Activated CD4-positive, alpha-beta T cell treated with anti-CD3 and anti-CD28 coated beads, Interleukin-10, Interleukin-2, amounts not matched to agents 100 ng/mL and 50 ng/mL, durations not matched to agents 16 hours and 8 hours (primary cell): ENCODE measurements at regions not wholly inside any gene's neighbourhood (a gene's known extent, or its start where the extent isn't known, plus 50 kb on each side); places are given as distances from the start of the nearest gene placed in this dataset.
"Not testable (repeated sequence)": the region's sequence is repeated elsewhere in the genome, so short reads cannot be mapped to it uniquely, and the experiment has no call there.

ENCODE experiments used
- DNase-seq: peaks from one replicate; pipeline ENCODE4 v3.0.0-alpha.2; 2020

DNA sequence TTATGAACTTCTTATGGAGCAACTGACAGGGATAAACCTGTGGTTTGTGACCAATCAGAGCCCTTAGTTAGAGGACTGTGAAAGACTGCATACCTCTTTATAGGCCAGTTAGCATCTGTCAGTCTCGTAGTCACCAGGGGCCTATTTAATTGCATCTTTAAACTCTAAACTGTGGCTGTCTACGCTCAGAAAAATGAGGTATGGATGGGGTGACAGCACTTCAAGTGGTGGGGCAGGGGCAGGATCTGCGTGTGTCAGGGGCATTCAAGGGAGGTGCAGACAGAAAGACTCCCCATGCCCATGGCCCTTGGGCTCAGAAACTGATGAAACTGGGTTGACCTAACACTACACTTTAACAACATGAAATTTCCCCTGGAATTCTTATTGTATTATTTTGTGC is 132.6 kb upstream of the TBCA start:
- no peak for DNase-seq

DNA sequence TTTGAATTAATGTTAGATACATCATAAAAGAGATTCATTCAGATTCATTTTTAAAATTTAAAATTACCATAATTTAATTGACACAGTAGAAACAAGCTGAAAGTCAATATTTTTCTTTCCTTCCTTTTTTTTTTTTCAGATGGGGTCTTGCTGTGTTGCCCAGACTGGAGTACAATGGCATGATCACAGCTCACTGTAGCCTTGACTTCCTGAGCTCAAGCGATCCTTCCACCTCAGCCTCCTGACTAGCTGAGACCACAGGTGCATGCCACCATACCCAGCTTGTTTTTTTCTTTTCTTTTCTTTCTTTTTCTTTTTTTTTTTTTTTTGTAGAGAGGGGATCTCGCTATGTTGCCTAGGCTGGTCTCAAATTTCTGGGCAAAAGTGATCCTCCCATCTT is 131.6 kb upstream of the TBCA start:
- no peak for DNase-seq

DNA sequence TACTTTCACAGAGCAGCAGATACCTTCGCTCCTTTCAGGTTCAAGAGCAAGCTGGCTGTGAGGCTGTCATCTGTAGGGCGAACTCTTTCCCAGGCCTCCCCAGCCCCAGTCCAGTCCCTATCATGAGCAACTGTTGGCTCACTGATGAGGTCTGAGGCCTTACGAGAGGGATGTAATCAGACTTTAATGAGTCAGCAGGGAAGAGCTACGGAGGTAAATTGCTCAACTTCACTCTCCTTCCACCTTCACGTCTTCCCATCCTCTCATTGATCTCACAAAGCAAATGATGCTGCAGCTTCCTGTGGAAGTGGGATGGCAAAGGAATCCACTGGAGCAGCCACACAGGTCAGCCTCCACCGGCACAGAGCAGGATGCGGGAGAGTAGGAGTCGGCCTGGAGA is 130.7 kb upstream of the TBCA start:
- DNase-seq, result no peak

GRCh38 chr5:77904362-77904761 is 128.2 kb upstream of the TBCA start:
- DNase-seq, result no peak

GRCh38 chr5:77900691-77901090 is 124.6 kb upstream of the TBCA start:
- DNase-seq, result no peak

DNA sequence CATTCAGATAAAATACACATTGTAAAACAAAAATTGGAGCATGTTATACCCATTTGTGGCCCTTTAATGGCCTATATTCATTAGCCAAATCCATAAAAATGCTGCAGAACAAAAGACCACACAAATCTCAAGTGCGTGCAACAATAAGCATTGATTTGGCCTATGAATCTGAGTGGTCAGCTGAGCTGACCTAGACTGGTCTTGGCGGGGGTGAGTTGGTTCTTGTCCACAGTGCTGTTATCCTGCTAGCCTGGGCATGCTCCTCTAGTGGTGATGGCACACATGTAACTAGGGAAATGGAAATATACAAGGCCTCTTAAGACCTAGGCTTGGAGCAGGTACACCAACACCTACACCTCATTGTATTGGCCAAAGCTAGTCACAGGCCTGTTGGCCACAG is 122.2 kb upstream of the TBCA start:
- DNase-seq, result no peak

GRCh38 chr5:77896338-77896737 is 120.2 kb upstream of the TBCA start:
- no peak for DNase-seq

GRCh38 chr5:77894103-77894502 is 118.0 kb upstream of the TBCA start:
- not testable (repeated sequence) for DNase-seq

DNA sequence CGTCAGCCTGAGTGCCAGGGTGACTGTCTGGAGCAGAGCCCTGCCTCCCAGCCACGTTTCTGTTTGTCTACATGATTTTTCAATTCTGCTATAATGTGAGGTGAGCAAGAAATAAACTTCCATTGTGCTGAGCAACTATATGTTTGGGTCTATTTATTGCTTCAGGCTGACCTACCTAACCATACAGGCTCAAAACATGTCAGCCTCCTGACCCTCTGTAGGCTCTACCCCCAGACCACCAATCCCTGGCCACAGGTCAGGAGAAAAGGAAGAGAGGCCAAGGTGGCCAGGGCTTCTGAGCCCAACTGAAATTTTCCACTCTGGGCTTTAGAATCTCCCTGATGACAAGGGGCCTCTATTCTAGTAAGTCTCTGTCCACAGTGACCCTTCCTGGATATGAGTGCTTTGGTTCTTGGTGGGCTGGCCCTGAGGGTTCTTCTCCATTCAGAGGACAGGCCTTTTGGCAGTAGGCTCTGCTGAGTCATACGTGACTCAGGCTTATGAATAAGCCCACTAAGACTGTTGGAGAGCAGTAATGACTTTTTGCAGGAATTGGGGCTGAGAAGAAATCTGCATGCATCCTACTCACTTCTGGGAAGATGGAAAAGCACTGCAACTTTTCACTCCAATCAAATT is 117.2 kb upstream of the TBCA start:
- peak; percentile 31 for DNase-seq

GRCh38 chr5:77892061-77893010 is 116.2 kb upstream of the TBCA start:
- DNase-seq, result no peak

- no peak for DNase-seq
Measured at GRCh38 chr5:77885519-77885918, 109.4 kb upstream of the TBCA start.

GRCh38 chr5:77882670-77883257 is 106.6 kb upstream of the TBCA start:
- DNase-seq, result peak; percentile 67

GRCh38 chr5:77881528-77881927 is 105.4 kb upstream of the TBCA start:
- DNase-seq, result no peak

DNA sequence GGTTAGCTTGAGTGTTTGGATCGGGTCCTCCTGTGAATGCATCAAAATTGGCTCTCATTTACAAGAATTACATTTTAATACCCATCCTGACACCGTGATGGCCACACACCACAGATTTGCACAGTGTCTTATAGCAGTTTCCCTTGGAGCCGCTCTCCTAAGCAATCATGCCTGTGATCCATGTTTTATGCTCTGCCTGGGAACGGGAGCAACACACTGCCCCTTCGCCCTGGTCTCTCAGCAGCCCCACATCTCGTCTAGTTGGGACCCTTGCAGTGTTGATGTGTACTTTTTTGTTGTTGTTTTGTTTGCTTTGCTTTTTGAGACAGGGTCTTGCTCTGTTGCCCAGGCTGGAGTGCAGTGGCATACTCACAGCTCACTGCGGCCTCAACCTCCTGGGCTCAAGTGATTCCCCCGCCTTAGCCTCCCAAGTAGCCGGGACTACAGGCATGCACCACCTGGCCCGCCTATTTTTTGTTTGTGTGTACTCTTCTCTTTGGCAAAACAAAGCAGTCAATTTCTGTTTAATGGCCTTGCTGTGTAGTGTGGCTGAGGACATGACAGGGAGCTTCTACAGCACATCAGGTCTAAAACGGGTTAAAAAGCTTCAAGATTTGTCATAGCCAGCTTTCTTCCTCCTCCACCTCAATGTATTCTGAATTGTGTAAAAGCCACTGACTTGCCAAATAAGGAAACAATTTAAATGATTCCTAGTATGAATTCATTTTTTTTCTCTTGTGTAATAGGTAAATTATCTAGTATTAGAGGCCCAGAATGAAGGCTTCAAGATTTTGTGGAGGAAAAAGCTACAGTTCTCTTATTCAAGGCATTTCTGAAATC is 101.6 kb upstream of the TBCA start:
- no peak for DNase-seq

DNA sequence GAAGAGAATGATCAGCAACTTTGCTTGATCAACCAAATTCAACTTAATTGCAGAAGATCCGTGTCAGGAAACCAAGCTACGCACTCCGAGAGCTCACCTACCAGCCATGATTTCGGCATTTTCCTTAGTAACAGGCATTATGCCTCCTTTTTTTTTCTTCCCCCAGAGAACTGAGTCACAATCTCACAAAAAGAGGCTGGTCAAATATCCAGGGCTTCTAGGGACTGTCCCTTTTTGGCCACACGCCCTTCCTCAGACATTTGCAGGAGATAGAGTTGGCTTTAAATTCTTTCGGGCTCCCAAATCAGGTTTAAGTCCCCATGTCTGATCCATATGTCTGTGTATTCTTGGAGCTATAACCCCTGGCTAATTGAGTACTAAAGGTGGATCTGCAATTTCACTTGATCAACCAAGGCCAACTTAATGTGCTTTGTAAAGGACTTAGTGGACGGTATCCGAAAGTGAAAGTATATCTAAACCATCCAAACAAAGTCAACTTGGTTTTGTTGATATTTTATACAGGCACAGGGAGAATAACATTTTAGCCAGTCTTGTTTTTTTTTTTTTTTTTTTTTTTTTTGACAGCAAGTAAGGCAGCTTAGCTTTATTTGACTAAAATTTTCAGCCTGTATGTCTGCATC is 100.8 kb upstream of the TBCA start:
- no peak for DNase-seq

- no peak for DNase-seq
Measured at GRCh38 chr5:77876316-77876715, 100.2 kb upstream of the TBCA start.

DNA sequence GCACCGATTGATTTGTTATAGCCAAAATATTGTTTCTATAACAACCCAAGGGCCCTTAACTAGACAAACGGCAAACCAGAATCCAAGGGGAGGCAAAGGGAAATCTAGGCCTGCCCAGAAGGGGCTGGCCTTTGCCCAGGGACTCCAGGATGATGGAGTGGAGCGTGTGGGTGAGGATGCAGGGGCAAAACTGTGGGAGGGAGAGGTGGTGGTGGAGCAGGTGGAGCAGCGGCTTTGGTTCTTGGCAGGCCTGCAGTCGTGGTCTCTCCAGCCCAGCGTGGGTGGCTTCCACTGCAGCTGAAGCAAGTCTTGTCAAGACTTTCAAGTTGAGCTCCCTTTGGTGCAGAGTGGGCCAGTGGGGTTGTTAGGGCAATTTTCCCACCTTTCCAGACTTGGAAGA is 98.6 kb upstream of the TBCA start:
- DNase-seq, result no peak

- no peak for DNase-seq
Measured at GRCh38 chr5:77873239-77873638, 97.1 kb upstream of the TBCA start.

DNA sequence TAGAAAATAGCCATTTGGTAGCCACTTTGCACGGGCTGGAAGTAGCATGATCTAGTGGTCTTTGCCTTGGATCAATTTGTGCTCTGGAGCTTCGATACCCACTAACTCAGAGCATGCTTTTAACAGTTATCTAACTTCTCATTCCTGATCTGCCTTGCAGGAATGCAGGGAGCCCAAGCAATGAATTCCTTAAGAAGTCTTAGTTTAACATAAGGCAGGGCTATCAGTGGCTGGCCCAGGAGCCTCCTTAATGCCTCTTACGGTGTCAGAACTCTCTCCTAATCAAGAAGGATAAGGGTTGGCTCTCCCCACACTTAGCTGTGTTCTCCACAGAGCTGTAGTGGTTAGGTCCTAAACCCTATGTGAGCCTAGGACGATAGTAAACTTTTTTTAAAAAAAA is 95.8 kb upstream of the TBCA start:
- no peak for DNase-seq

- no peak for DNase-seq
Measured at GRCh38 chr5:77871016-77871415, 94.9 kb upstream of the TBCA start.

GRCh38 chr5:77869116-77869798 is 93.1 kb upstream of the TBCA start:
- no peak for DNase-seq

DNA sequence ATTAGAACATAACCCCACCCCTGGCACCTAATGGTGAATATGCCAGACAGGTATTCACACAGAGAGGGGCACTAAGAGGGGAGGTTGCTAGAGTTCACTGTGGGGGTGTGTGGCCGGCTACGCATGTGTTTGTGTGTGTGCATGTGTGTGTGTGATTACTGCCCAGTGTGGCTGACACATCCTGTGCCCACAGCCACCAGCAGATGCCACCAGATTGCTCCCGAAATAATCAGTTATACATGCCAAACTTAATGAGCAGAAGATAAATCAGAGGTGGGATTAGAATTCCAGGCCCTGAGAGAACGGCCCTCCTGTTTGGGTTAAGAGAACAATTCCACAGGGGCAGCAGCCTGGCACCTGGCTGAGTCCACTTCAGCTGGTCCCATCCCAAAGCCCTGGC is 91.8 kb upstream of the TBCA start:
- no peak for DNase-seq
